ENCODE measurements at regions not wholly inside any gene's neighbourhood (a gene's known extent, or its start where the extent isn't known, plus 50 kb on each side); places are given as distances from the start of the nearest gene placed in this dataset.

DNA sequence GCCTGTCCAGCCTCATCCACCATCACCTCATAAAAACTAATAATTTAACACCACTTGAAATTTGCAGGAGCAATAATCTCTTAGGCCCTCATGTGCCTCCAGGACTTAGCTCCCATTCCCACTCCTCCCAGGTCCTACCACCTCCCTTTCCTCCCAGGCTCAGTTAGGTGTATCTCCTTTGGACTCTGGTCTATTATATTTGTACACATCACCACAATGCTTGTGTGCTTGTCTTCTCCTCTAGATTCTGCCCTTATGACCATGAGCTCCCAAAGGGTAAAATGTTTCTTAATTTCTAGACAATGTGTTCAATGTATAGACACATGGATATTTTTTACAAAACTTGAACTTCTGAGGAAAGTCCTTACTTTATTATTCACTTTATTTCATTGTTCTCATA is 182.0 kb upstream of the ZC3H15 start:
- no peaks in the 10 kb centered on the region for H3K36me3 ChIP-seq (ENCODE audit: control insufficient read depth in 2 of 2, insufficient read depth in 2 of 2, low read length in 2 of 2)
- H3K9ac ChIP-seq (ENCODE audit: low read depth in 1 of 2, low read length in 2 of 2) = no peak overlapping the region
- H3K4me1 ChIP-seq (ENCODE audit: control insufficient read depth in 2 of 2, insufficient read depth in 2 of 2, low read length in 2 of 2) = no peaks in the 10 kb centered on the region
- H3K4me3 ChIP-seq (ENCODE audit: low read length in 2 of 2) = no peak overlapping the region
- no peaks in the 10 kb centered on the region for H3K27me3 ChIP-seq (ENCODE audit: control insufficient read depth in 2 of 2, insufficient read depth in 2 of 2, low read length in 2 of 2)
- H3K9me3 ChIP-seq (ENCODE audit: control insufficient read depth in 2 of 2, low read length in 2 of 2) = no peaks in the 10 kb centered on the region
- no peak overlapping the region for H3K27ac ChIP-seq (ENCODE audit: low read depth in 2 of 2, low read length in 2 of 2)

DNA sequence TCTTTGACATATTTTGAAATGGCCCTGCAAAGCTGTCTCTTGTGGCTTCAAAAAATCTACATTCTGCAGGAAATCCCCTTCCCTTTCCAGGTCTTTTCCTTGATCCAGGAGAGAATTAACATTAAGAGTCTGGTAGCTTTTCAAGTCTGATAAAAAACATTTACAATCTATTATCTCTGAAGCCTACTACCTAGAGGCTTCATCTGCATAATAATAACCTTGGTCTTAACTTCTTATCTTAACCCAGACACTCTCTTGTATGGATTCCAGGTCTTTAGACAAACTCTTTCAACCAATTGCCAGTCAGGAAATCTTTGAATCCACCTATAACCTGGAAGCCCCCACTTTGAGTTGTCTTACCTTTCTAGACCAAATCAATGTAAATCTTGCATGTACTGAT is 179.3 kb upstream of the ZC3H15 start:
- no peaks in the 10 kb centered on the region for H3K9me3 ChIP-seq (ENCODE audit: control insufficient read depth in 2 of 2, low read length in 2 of 2)
- H3K9ac ChIP-seq (ENCODE audit: low read depth in 1 of 2, low read length in 2 of 2) = no peak overlapping the region
- no peak overlapping the region for H3K4me3 ChIP-seq (ENCODE audit: low read length in 2 of 2)
- H3K4me1 ChIP-seq (ENCODE audit: control insufficient read depth in 2 of 2, insufficient read depth in 2 of 2, low read length in 2 of 2) = no peaks in the 10 kb centered on the region
- no peaks in the 10 kb centered on the region for H3K36me3 ChIP-seq (ENCODE audit: control insufficient read depth in 2 of 2, insufficient read depth in 2 of 2, low read length in 2 of 2)
- no peak overlapping the region for H3K27ac ChIP-seq (ENCODE audit: low read depth in 2 of 2, low read length in 2 of 2)
- no peaks in the 10 kb centered on the region for H3K27me3 ChIP-seq (ENCODE audit: control insufficient read depth in 2 of 2, insufficient read depth in 2 of 2, low read length in 2 of 2)

DNA sequence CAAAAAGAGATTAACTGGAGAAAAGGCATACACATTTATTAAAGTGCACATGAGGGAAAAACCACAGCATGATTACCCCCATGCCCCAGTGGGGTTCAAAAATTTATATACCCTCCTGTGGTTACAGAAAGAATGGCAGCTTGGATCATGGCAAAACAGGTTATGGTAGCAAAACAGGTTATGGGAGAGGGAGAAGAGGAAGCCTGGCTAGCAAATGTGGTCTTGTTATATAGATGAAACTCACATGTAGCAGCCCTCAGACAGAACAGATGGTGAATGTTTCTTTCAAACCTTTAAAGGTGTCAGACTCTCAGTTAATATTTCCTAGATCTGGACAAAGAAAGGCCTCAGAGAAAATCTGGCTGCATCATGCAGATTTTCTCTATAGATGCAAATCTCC is 178.2 kb upstream of the ZC3H15 start:
- Histone ChIP-seq H3K36me3 (ENCODE audit: control insufficient read depth in 2 of 2, insufficient read depth in 2 of 2, low read length in 2 of 2) (no peaks in the 10 kb centered on the region), H3K9ac (ENCODE audit: low read depth in 1 of 2, low read length in 2 of 2) (no peak overlapping the region), H3K27me3 (ENCODE audit: control insufficient read depth in 2 of 2, insufficient read depth in 2 of 2, low read length in 2 of 2) (no peaks in the 10 kb centered on the region), H3K4me1 (ENCODE audit: control insufficient read depth in 2 of 2, insufficient read depth in 2 of 2, low read length in 2 of 2) (no peaks in the 10 kb centered on the region), H3K27ac (ENCODE audit: low read depth in 2 of 2, low read length in 2 of 2) (no peak overlapping the region), H3K4me3 (ENCODE audit: low read length in 2 of 2) (no peak overlapping the region), H3K9me3 (ENCODE audit: control insufficient read depth in 2 of 2, low read length in 2 of 2) (no peaks in the 10 kb centered on the region)

DNA sequence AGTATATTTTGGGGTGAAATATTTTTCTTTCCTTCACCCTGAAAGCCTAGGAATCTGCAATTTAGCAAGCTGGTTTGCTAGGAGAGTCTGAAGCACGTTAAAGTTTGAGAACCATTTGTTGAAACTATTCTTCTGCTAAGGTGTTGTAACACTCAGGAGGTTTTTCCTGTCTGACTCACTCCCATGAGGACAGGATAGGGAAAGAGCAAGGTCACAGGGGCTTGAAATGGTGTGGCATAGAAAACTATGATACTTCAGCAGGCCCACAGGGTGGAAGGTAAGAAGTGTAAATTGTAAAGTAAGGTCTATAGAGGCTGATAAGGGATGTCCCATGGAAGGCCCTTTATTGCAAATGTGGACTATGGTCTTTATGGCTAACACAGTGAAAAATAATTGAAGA is 177.7 kb upstream of the ZC3H15 start:
- no peaks in the 10 kb centered on the region for H3K27me3 ChIP-seq (ENCODE audit: control insufficient read depth in 2 of 2, insufficient read depth in 2 of 2, low read length in 2 of 2)
- H3K9ac ChIP-seq (ENCODE audit: low read depth in 1 of 2, low read length in 2 of 2) = no peak overlapping the region
- H3K27ac ChIP-seq (ENCODE audit: low read depth in 2 of 2, low read length in 2 of 2) = no peak overlapping the region
- no peaks in the 10 kb centered on the region for H3K4me1 ChIP-seq (ENCODE audit: control insufficient read depth in 2 of 2, insufficient read depth in 2 of 2, low read length in 2 of 2)
- H3K9me3 ChIP-seq (ENCODE audit: control insufficient read depth in 2 of 2, low read length in 2 of 2) = no peaks in the 10 kb centered on the region
- no peak overlapping the region for H3K4me3 ChIP-seq (ENCODE audit: low read length in 2 of 2)
- no peaks in the 10 kb centered on the region for H3K36me3 ChIP-seq (ENCODE audit: control insufficient read depth in 2 of 2, insufficient read depth in 2 of 2, low read length in 2 of 2)

DNA sequence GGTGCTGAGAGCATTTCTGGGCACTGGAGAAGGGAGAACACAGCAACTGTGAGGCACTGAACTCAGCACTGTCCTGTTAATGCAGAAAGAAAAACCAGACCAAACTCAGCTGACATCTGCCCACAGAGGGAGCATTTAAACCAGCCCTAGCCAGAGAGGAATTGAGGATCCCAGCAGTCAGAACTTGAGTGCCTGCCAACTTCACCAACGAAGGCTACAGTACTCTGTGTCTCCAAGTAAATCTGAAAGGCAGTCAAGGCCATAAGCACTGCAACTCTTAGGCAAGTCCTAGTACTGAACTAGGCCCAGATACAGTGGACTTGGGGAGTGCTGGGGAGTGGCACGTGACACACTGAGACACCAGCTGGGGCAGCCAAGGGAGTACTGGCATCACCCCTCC is 176.2 kb upstream of the ZC3H15 start:
- Histone ChIP-seq H3K27me3 (ENCODE audit: control insufficient read depth in 2 of 2, insufficient read depth in 2 of 2, low read length in 2 of 2) (no peaks in the 10 kb centered on the region), H3K36me3 (ENCODE audit: control insufficient read depth in 2 of 2, insufficient read depth in 2 of 2, low read length in 2 of 2) (no peaks in the 10 kb centered on the region), H3K4me1 (ENCODE audit: control insufficient read depth in 2 of 2, insufficient read depth in 2 of 2, low read length in 2 of 2) (no peaks in the 10 kb centered on the region), H3K9me3 (ENCODE audit: control insufficient read depth in 2 of 2, low read length in 2 of 2) (no peaks in the 10 kb centered on the region), H3K9ac (ENCODE audit: low read depth in 1 of 2, low read length in 2 of 2) (no peak overlapping the region), H3K4me3 (ENCODE audit: low read length in 2 of 2) (no peak overlapping the region), H3K27ac (ENCODE audit: low read depth in 2 of 2, low read length in 2 of 2) (no peak overlapping the region)

GRCh38 chr2:186319105-186319504 is 167.0 kb upstream of the ZC3H15 start:
- H3K9me3 ChIP-seq (ENCODE audit: control insufficient read depth in 2 of 2, low read length in 2 of 2) = no peaks in the 10 kb centered on the region
- no peak overlapping the region for H3K9ac ChIP-seq (ENCODE audit: low read depth in 1 of 2, low read length in 2 of 2)
- no peak overlapping the region for H3K4me3 ChIP-seq (ENCODE audit: low read length in 2 of 2)
- H3K27me3 ChIP-seq (ENCODE audit: control insufficient read depth in 2 of 2, insufficient read depth in 2 of 2, low read length in 2 of 2) = no peaks in the 10 kb centered on the region
- no peaks in the 10 kb centered on the region for H3K36me3 ChIP-seq (ENCODE audit: control insufficient read depth in 2 of 2, insufficient read depth in 2 of 2, low read length in 2 of 2)
- no peak overlapping the region for H3K27ac ChIP-seq (ENCODE audit: low read depth in 2 of 2, low read length in 2 of 2)
- no peaks in the 10 kb centered on the region for H3K4me1 ChIP-seq (ENCODE audit: control insufficient read depth in 2 of 2, insufficient read depth in 2 of 2, low read length in 2 of 2)

GRCh38 chr2:186325827-186326535 is 160.1 kb upstream of the ZC3H15 start:
- H3K27ac ChIP-seq (ENCODE audit: low read depth in 2 of 2, low read length in 2 of 2) = no peak overlapping the region
- no peaks in the 10 kb centered on the region for H3K4me1 ChIP-seq (ENCODE audit: control insufficient read depth in 2 of 2, insufficient read depth in 2 of 2, low read length in 2 of 2)
- no peaks in the 10 kb centered on the region for H3K9me3 ChIP-seq (ENCODE audit: control insufficient read depth in 2 of 2, low read length in 2 of 2)
- H3K27me3 ChIP-seq (ENCODE audit: control insufficient read depth in 2 of 2, insufficient read depth in 2 of 2, low read length in 2 of 2) = no peaks in the 10 kb centered on the region
- no peaks in the 10 kb centered on the region for H3K36me3 ChIP-seq (ENCODE audit: control insufficient read depth in 2 of 2, insufficient read depth in 2 of 2, low read length in 2 of 2)
- H3K9ac ChIP-seq (ENCODE audit: low read depth in 1 of 2, low read length in 2 of 2) = no peak overlapping the region
- no peak overlapping the region for H3K4me3 ChIP-seq (ENCODE audit: low read length in 2 of 2)

- Histone ChIP-seq H3K9ac (ENCODE audit: low read depth in 1 of 2, low read length in 2 of 2) (no peak overlapping the region), H3K9me3 (ENCODE audit: control insufficient read depth in 2 of 2, low read length in 2 of 2) (no peaks in the 10 kb centered on the region), H3K4me1 (ENCODE audit: control insufficient read depth in 2 of 2, insufficient read depth in 2 of 2, low read length in 2 of 2) (no peaks in the 10 kb centered on the region), H3K27me3 (ENCODE audit: control insufficient read depth in 2 of 2, insufficient read depth in 2 of 2, low read length in 2 of 2) (no peaks in the 10 kb centered on the region), H3K36me3 (ENCODE audit: control insufficient read depth in 2 of 2, insufficient read depth in 2 of 2, low read length in 2 of 2) (no peaks in the 10 kb centered on the region), H3K27ac (ENCODE audit: low read depth in 2 of 2, low read length in 2 of 2) (no peak overlapping the region), H3K4me3 (ENCODE audit: low read length in 2 of 2) (no peak overlapping the region)
Measured at GRCh38 chr2:186327251-186327868, 158.7 kb upstream of the ZC3H15 start.

DNA sequence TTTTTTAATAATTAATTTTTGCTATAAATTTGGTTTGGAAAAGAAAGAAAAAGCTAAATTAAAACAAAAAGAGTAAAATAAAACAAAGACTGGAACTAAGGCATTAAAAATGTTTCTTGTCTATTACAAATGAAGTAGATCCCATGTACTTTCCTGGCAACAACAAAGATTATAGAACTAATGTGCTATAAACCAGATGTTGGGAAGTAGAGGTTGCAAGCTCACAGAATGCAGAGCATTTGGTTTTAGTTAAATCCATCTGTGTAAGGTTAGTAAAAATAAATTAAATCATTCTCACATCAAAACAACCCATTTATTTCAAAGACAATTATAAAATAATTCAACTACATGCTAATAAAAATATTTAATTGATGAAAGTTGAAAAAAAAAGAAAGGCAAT is 157.2 kb upstream of the ZC3H15 start:
- no peak overlapping the region for H3K4me3 ChIP-seq (ENCODE audit: low read length in 2 of 2)
- H3K27ac ChIP-seq (ENCODE audit: low read depth in 2 of 2, low read length in 2 of 2) = no peak overlapping the region
- no peaks in the 10 kb centered on the region for H3K9me3 ChIP-seq (ENCODE audit: control insufficient read depth in 2 of 2, low read length in 2 of 2)
- no peaks in the 10 kb centered on the region for H3K36me3 ChIP-seq (ENCODE audit: control insufficient read depth in 2 of 2, insufficient read depth in 2 of 2, low read length in 2 of 2)
- no peak overlapping the region for H3K9ac ChIP-seq (ENCODE audit: low read depth in 1 of 2, low read length in 2 of 2)
- no peaks in the 10 kb centered on the region for H3K27me3 ChIP-seq (ENCODE audit: control insufficient read depth in 2 of 2, insufficient read depth in 2 of 2, low read length in 2 of 2)
- no peaks in the 10 kb centered on the region for H3K4me1 ChIP-seq (ENCODE audit: control insufficient read depth in 2 of 2, insufficient read depth in 2 of 2, low read length in 2 of 2)

DNA sequence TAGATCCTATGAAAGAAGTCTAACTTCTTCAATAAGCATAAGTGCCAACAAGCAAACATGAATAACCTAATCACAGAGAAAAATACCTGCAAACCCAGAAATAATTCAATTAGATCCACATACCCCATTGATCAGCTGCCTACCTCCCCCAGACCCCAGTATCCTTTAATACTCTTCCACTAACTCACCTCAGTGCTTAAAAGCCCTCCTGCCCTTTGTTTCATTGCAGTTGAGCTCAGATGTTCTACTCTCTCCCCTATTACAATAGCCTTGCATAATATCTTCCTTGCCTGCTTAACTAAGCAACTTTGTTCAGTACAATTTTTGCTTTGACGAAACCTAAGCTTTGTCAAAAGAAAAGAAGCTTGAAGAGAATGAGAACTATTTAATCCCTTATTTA is 156.0 kb upstream of the ZC3H15 start:
- H3K9me3 ChIP-seq (ENCODE audit: control insufficient read depth in 2 of 2, low read length in 2 of 2) = no peaks in the 10 kb centered on the region
- no peaks in the 10 kb centered on the region for H3K27me3 ChIP-seq (ENCODE audit: control insufficient read depth in 2 of 2, insufficient read depth in 2 of 2, low read length in 2 of 2)
- no peak overlapping the region for H3K4me3 ChIP-seq (ENCODE audit: low read length in 2 of 2)
- H3K27ac ChIP-seq (ENCODE audit: low read depth in 2 of 2, low read length in 2 of 2) = no peak overlapping the region
- no peaks in the 10 kb centered on the region for H3K4me1 ChIP-seq (ENCODE audit: control insufficient read depth in 2 of 2, insufficient read depth in 2 of 2, low read length in 2 of 2)
- H3K36me3 ChIP-seq (ENCODE audit: control insufficient read depth in 2 of 2, insufficient read depth in 2 of 2, low read length in 2 of 2) = no peaks in the 10 kb centered on the region
- H3K9ac ChIP-seq (ENCODE audit: low read depth in 1 of 2, low read length in 2 of 2) = no peak overlapping the region
